ENCODE measurements at regions not wholly inside any gene's neighbourhood (a gene's known extent, or its start where the extent isn't known, plus 50 kb on each side); places are given as distances from the start of the nearest gene placed in this dataset.

GRCh38 chr11:71185411-71185810 is 67.0 kb downstream of the SHANK2 start:
- TF ChIP-seq POLR2A (IDR thresholded peaks at IDR 0.05) (no peak), CTCF (IDR thresholded peaks at IDR 0.05 in 8 of 11, conservative IDR thresholded peaks at IDR 0.05 in 3 of 11) (no peak)
